Forelimb muscle (tissue), 1 donor: ENCODE measurements at regions not wholly inside any gene's neighbourhood (a gene's known extent, or its start where the extent isn't known, plus 50 kb on each side); places are given as distances from the start of the nearest gene placed in this dataset.

Source experiments
- DNase-seq: peaks from one replicate; pipeline ENCODE4 v3.0.0-alpha.2; 2013; ENCODE audit warnings: low read depth

DNA sequence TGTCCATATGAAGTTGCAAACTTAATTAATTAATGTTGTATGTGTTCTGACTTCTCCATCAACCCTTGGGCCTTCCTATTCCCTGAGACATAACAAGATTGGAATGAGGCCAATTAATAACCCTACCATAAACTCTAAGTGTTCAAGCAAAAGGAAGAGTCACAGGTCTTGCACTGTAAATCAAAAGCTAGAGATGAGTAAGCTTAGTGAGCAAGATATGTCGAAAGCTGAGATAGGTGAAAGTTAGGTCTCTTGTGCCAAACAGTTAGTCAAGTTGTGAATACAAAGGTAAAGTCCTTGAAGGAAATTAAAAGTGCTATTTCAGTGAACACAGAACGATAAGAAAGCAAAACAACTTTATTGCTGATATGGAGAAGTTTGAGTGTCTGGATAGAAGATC is 58.2 kb upstream of the GPRIN3 start:
- DNase-seq = no peak

DNA sequence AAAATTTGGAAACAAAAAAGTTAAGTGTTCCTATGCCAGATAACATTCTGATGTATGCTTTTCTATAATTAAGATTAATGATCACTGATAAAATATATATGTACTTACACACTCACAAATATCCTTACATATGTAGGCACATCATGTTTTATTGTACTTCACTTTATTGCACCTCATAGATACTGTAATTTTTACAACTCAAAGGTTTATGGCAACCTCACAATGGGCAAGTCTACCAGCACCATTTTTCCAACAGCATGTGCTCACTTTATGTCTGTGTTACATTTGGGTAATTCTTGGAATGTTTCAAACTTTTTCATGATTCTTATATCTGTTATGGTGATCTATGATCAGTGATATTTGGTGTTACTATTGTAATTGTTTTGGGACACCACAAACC is 57.8 kb upstream of the GPRIN3 start:
- no peak for DNase-seq

- no peak for DNase-seq
Measured at GRCh38 chr4:89364541-89364940, 56.9 kb upstream of the GPRIN3 start.

DNA sequence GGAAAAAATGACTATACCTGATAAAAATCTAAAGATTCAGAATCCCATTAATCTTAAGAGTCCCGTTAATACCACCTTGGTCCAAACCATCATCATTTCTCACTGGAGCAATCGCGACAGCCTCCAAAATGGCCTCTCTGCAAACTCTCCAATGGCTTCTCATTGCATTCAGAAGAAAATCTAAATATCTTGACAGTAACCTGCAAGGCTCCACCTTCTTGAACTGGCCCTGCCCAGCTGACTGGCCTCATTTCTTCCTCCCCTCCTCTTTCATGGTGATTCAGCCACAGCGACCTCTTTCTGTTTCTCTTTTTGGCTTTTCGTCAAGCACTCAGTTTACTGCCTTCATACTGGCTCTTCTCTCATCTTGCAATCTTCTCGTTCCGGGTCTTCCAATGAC is 56.2 kb upstream of the GPRIN3 start:
- DNase-seq = no peak

DNA sequence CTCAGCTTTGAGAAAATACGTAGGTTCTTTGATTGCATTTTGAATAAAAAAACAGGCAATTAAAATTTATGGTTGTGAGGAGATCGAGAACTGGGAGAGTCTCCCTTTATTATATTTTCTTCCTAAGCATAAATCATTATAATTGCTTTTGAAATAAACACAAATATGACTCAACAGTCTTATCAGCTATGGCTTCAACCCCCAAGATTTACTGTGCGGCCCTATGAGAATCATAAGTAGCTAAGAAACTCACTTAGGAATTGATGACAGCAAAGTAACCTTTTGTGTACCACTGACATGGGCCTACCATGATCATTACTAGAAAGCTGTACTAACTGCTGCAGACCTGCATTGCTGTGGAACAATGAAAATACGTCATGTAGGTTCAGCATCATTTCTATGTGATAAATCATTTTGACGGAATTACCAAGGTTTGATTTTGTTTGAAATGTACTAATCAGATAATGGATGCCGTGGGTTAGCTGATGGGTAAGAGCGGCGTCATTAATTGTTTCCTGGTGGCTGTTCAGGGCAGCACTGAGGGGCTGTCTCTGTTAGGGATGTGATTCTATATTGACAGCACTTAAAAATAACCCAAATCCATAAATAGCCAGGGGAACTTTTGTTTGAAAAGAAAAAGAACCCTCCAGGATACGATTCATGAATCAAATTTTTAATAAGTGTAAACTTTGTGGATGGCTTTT is 51.5 kb upstream of the GPRIN3 start:
- DNase-seq = no peak

GRCh38 chr4:89357787-89358186 is 50.2 kb upstream of the GPRIN3 start:
- DNase-seq = no peak
